Chondrocyte (in vitro differentiated cells): ENCODE measurements at regions not wholly inside any gene's neighbourhood (a gene's known extent, or its start where the extent isn't known, plus 50 kb on each side); places are given as distances from the start of the nearest gene placed in this dataset.

ENCODE experiments used
- DNase-seq: peaks from one replicate; pipeline ENCODE4 v3.0.0; 2021; ENCODE audit warnings: mixed read lengths, low spot score
- H3K27ac Mint-ChIP-seq: one replicate; pipeline ENCODE4 v1.8.0; 2021; ENCODE audit warnings: mild to moderate bottlenecking, moderate library complexity, mixed read lengths; ENCODE audit not compliant: unreplicated experiment
- H3K27me3 Mint-ChIP-seq: 2 replicates; pipeline ENCODE4 v1.8.0; 2021; ENCODE audit warnings: low read depth, mixed read lengths
- H3K36me3 Mint-ChIP-seq: 2 replicates; pipeline ENCODE4 v1.8.0; 2021; ENCODE audit warnings: low read depth, mixed read lengths
- H3K4me1 Mint-ChIP-seq: 2 replicates; pipeline ENCODE4 v1.8.0; 2021; ENCODE audit warnings: low read depth, mild to moderate bottlenecking, mixed read lengths
- H3K4me3 Mint-ChIP-seq: one replicate; pipeline ENCODE4 v1.8.0; 2021; ENCODE audit warnings: mild to moderate bottlenecking, moderate library complexity, mixed read lengths; ENCODE audit not compliant: unreplicated experiment
- H3K9me3 Mint-ChIP-seq: 2 replicates; pipeline ENCODE4 v1.8.0; 2021; ENCODE audit warnings: low read depth, mixed read lengths
- TF ChIP-seq, protein P1 (sequence below): fragments of 200-600 bp; sonication (generic); IDR thresholded peaks from 2 replicates; pipeline ENCODE4 v1.5.0; 2021; ENCODE audit warnings: antibody characterized with exemption, mild to moderate bottlenecking, moderate library complexity

DNA sequence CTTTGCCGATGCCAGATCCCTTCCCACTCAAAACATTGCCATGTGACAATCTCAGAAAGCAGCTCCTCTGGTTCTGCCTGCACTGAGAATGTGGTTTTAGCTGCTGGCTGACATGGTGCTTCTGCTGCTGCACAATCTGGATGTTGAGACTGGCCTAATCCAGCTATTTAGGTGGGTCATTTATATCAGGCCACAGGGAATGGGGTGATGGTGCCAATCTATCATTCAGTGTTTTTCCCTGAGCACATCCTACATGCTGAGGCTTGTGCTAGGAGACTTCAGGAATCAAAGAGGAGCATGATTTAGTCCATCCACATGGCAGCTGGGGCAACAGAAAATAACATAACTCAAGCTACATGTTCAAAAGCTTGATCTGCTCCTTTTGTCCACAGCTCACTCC lies 144.7 kb downstream of the CYRIA start:
- Mint-ChIP-seq H3K4me3 (no peak overlapping the region), H3K27ac (no peak overlapping the region), H3K27me3 (peaks cover 23% of the 10 kb centered on the region), H3K36me3 (no peaks in the 10 kb centered on the region), H3K9me3 (no peaks in the 10 kb centered on the region), H3K4me1 (peaks cover 13% of the 10 kb centered on the region)
- TF ChIP-seq, protein P1, sequence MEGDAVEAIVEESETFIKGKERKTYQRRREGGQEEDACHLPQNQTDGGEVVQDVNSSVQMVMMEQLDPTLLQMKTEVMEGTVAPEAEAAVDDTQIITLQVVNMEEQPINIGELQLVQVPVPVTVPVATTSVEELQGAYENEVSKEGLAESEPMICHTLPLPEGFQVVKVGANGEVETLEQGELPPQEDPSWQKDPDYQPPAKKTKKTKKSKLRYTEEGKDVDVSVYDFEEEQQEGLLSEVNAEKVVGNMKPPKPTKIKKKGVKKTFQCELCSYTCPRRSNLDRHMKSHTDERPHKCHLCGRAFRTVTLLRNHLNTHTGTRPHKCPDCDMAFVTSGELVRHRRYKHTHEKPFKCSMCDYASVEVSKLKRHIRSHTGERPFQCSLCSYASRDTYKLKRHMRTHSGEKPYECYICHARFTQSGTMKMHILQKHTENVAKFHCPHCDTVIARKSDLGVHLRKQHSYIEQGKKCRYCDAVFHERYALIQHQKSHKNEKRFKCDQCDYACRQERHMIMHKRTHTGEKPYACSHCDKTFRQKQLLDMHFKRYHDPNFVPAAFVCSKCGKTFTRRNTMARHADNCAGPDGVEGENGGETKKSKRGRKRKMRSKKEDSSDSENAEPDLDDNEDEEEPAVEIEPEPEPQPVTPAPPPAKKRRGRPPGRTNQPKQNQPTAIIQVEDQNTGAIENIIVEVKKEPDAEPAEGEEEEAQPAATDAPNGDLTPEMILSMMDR, result no peak
- DNase-seq, result no peak

- Mint-ChIP-seq H3K4me3 (no peak overlapping the region), H3K27me3 (peaks cover 38% of the 10 kb centered on the region), H3K27ac (no peak overlapping the region), H3K4me1 (no peaks in the 10 kb centered on the region), H3K9me3 (no peaks in the 10 kb centered on the region), H3K36me3 (no peaks in the 10 kb centered on the region)
- DNase-seq, result no peak
- TF ChIP-seq, protein P1, result no peak
Observed at GRCh38 chr2:16515696-16516095, 149.9 kb downstream of the CYRIA start.

DNA sequence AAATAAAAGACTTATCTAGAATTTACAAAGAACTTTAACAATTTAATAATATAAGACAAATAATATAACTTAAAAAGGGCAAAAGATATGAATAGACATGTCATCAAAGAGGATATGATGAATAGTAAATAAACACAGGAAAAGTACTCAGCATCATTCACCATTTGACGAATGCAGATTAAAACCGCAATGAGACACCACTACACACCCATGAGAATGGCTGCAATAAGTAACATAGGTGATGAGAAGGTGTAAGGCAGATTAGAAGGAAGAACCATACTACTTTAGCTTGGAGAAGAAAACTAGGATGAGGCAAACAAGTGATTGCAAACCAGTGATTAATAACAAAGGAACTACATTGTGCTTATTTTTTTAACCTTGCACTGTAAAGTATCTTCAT lies 152.0 kb downstream of the CYRIA start:
- peaks cover 50% of the 10 kb centered on the region for H3K27me3 Mint-ChIP-seq
- no peaks in the 10 kb centered on the region for H3K9me3 Mint-ChIP-seq
- no peaks in the 10 kb centered on the region for H3K36me3 Mint-ChIP-seq
- no peak for DNase-seq
- no peak overlapping the region for H3K4me3 Mint-ChIP-seq
- TF ChIP-seq, protein P1, result no peak
- H3K4me1 Mint-ChIP-seq, result peaks cover 1% of the 10 kb centered on the region
- no peak overlapping the region for H3K27ac Mint-ChIP-seq

DNA sequence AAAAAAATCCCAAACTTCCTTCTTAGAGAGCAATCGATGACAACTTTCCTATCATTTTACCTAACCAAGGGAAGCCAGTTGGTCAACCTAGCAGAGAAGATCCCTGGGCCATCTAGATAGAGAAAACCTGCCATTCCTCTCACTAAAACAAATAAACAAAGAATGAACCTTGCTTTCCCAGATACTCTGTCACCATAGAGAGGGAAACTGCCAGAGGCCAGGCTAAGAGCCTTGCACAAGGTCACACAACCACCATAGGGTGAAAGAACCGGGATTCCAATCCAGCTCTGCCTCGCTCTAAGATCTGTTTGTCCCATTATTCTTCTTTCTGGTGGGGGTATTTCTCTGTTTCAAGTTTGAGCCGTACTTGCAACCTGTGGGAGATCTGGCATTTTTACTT lies 154.6 kb downstream of the CYRIA start:
- H3K27me3 Mint-ChIP-seq, result peaks cover 39% of the 10 kb centered on the region
- no peak overlapping the region for H3K4me3 Mint-ChIP-seq
- no peaks in the 10 kb centered on the region for H3K36me3 Mint-ChIP-seq
- no peak overlapping the region for H3K27ac Mint-ChIP-seq
- no peaks in the 10 kb centered on the region for H3K9me3 Mint-ChIP-seq
- TF ChIP-seq, protein P1, result no peak
- H3K4me1 Mint-ChIP-seq, result peaks cover 8% of the 10 kb centered on the region
- no peak for DNase-seq

DNA sequence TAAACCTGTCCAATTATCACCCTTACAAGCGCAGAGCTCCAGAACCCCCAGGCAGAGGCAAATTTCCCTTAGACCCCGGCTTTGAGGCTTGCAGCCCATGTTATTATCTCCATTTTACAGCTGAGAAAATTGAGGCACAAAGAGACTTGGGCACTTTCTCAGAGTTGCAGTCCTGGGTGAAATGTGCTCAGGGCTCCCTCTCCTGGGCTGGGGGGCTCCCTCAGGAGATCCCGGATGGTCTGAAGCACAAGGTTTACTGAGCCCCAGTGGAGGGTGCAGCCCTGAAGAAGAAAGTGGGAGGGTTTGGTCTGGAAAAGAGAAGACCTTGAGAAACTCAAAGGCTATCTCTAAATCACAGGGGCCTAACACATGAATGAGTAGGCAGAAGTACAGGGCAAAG lies 156.6 kb downstream of the CYRIA start:
- peaks cover 8% of the 10 kb centered on the region for H3K4me1 Mint-ChIP-seq
- H3K4me3 Mint-ChIP-seq, result no peak overlapping the region
- H3K27ac Mint-ChIP-seq, result no peak overlapping the region
- DNase-seq, result no peak
- TF ChIP-seq, protein P1, result no peak
- no peaks in the 10 kb centered on the region for H3K9me3 Mint-ChIP-seq
- H3K27me3 Mint-ChIP-seq, result peaks cover 35% of the 10 kb centered on the region
- H3K36me3 Mint-ChIP-seq, result no peaks in the 10 kb centered on the region
